22Rv1 (cell line): ENCODE measurements at regions not wholly inside any gene's neighbourhood (a gene's known extent, or its start where the extent isn't known, plus 50 kb on each side); places are given as distances from the start of the nearest gene placed in this dataset.
"Not testable (repeated sequence)": the region's sequence is repeated elsewhere in the genome, so short reads cannot be mapped to it uniquely, and the experiment has no call there.

Experiments
- CTCF ChIP-seq: fragments of 450-650 bp; IDR thresholded peaks from 2 replicates; pipeline ENCODE4 v1.5.1; 2017; ENCODE audit warnings: mild to moderate bottlenecking
- ZFX ChIP-seq: fragments of 450-650 bp; IDR thresholded peaks from 2 replicates; pipeline ENCODE4 v1.6.1; 2017; ENCODE audit warnings: antibody characterized with exemption, borderline replicate concordance

DNA sequence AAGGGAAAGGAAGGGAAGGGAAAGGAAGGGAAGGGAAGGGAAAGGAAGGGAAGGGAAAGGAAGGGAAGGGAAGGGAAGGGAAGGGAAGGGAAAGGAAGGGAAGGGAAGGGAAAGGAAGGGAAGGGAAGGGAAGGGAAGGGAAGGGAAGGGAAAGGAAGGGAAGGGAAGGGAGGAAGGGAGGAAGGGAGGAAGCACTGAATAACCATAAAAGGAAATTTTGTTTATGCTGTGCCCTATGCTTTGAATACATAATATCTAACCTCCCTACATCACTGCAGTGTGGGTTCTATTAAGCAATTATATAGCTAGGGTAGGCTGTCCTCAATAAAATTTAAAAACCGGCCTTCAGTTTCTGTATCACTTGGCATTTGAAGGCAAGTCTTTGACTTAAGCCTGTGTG, 346.6 kb downstream of the SLC7A11 start:
- not testable (repeated sequence) for TF ChIP-seq CTCF, ZFX
